Transverse colon (tissue), 4 donors: ENCODE measurements at regions not wholly inside any gene's neighbourhood (a gene's known extent, or its start where the extent isn't known, plus 50 kb on each side); places are given as distances from the start of the nearest gene placed in this dataset.

Source experiments
- DNase-seq: peaks from one replicate; pipeline ENCODE4 v3.0.0-alpha.2; 2019
- H3K27ac ChIP-seq, 4 donors: fragments of 200-600 bp; sonication (generic); 2 replicates each; pipeline ENCODE4 v1.5.1; 2016 to 2018; ENCODE audit warnings: inconsistent platforms in 4 of 4
- H3K27me3 ChIP-seq: fragments of 200-600 bp; sonication (generic); 2 replicates; pipeline ENCODE4 v1.5.1; 2017; ENCODE audit warnings: inconsistent platforms
- H3K36me3 ChIP-seq, 4 donors: fragments of 200-600 bp; sonication (generic); 2 replicates each; pipeline ENCODE4 v1.5.1; 2017 to 2019; ENCODE audit warnings: inconsistent platforms in 4 of 4
- H3K4me1 ChIP-seq, 4 donors: fragments of 200-600 bp; sonication (generic); 2 replicates each; pipeline ENCODE4 v1.5.1; 2017 to 2020; ENCODE audit warnings: inconsistent platforms in 4 of 4
- H3K4me3 ChIP-seq, 4 donors: fragments of 200-600 bp; sonication (generic); 1 replicate in 1 of 4; 2 replicates in 3 of 4; pipeline versions ENCODE4 v1.5.1 to v1.6.1; 2017 to 2019; ENCODE audit warnings: inconsistent platforms in 4 of 4
- H3K9me3 ChIP-seq, 2 donors: fragments of 200-600 bp; sonication (generic); 2 replicates each; pipeline ENCODE4 v1.5.1; 2017 to 2019; ENCODE audit warnings: inconsistent platforms in 2 of 2
- EP300 ChIP-seq: sonication (generic); formaldehyde crosslinking; IDR thresholded peaks from one replicate; pipeline ENCODE4 v1.6.1; 2017; ENCODE audit warnings: antibody characterized with exemption, low read depth
- POLR2A ChIP-seq: fragments of 450-650 bp; IDR thresholded peaks from one replicate; pipeline ENCODE4 v1.6.1; 2016; ENCODE audit warnings: antibody characterized with exemption, mild to moderate bottlenecking, moderate library complexity
- POLR2AphosphoS5 ChIP-seq, 3 donors: sonication (generic); formaldehyde crosslinking; IDR thresholded peaks; one replicate each; pipeline ENCODE4 v1.6.1; 2016; ENCODE audit warnings: antibody characterized with exemption in 3 of 3
- WGBS, 2 donors: methylation state at CpG; one replicate each; pipeline ENCODE4 v1.1.5; 2018; ENCODE audit warnings: low coverage in 1 of 2; 5-methylcytosine and 5-hydroxymethylcytosine counted together
- in situ Hi-C, 4 donors: fragments of 200-750 bp; cut with MboI; loops; one replicate each; pipeline versions ENCODE4 v1.15.0 to v1.15.1; 2017; ENCODE audit warnings: low sequenced_read_pairs in 3 of 4, low pct_ligation_motif_present in 1 of 4, low pct_unique_long_range_greater_than_20kb in 1 of 4
- intact Hi-C: fragments of 100-400 bp; cut with DNase I; formaldehyde crosslinking; loops from one replicate; pipeline ENCODE4 v1.15.1; 2023; ENCODE audit warnings: low total_unique reads
- TF ChIP-seq, protein P1 (sequence below), 5 experiments: fragments of 200-600 bp in 3 of 5; fragments of 450-650 bp in 2 of 5; sonication (generic) in 3 of 5; IDR thresholded peaks; 1 replicate in 2 of 5; 2 replicates in 3 of 5; pipeline ENCODE4 v1.5.1; 2016 to 2017; ENCODE audit warnings: antibody characterized with exemption in 5 of 5, inconsistent platforms in 3 of 5, mild to moderate bottlenecking in 2 of 5, moderate library complexity in 1 of 5

- H3K27ac ChIP-seq = no peak overlapping the region
- TF ChIP-seq POLR2A (no peak), EP300 (no peak), POLR2AphosphoS5 (IDR thresholded peaks at IDR 0.05) (no peak)
- TF ChIP-seq, protein P1, sequence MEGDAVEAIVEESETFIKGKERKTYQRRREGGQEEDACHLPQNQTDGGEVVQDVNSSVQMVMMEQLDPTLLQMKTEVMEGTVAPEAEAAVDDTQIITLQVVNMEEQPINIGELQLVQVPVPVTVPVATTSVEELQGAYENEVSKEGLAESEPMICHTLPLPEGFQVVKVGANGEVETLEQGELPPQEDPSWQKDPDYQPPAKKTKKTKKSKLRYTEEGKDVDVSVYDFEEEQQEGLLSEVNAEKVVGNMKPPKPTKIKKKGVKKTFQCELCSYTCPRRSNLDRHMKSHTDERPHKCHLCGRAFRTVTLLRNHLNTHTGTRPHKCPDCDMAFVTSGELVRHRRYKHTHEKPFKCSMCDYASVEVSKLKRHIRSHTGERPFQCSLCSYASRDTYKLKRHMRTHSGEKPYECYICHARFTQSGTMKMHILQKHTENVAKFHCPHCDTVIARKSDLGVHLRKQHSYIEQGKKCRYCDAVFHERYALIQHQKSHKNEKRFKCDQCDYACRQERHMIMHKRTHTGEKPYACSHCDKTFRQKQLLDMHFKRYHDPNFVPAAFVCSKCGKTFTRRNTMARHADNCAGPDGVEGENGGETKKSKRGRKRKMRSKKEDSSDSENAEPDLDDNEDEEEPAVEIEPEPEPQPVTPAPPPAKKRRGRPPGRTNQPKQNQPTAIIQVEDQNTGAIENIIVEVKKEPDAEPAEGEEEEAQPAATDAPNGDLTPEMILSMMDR (IDR thresholded peaks at IDR 0.05) = no peak
- no peaks in the 10 kb centered on the region for H3K36me3 ChIP-seq
- in situ Hi-C loops (loop anchor here in 1 of 4 donors (25.0 kb wide), 1 partner anchor 502 kb away; no protein-coding TSS in a partner anchor), intact Hi-C loops (no loop called here)
- H3K27me3 ChIP-seq = peaks cover 5% of the 10 kb centered on the region
- H3K9me3 ChIP-seq = no peaks in the 10 kb centered on the region
- H3K4me3 ChIP-seq = no peak overlapping the region
- no peak for DNase-seq
- WGBS, 2 donors = 77 to 84% methylated on average over 4 of the region's 4 CpGs
- H3K4me1 ChIP-seq = no peaks in the 10 kb centered on the region
Observed at GRCh38 chr6:8213995-8214394, 111.6 kb upstream of the EEF1E1 start.

GRCh38 chr6:8212720-8213434 is 110.5 kb upstream of the EEF1E1 start:
- intact Hi-C loops = no loop called here

GRCh38 chr6:8207869-8208191 is 105.5 kb upstream of the EEF1E1 start:
- no peaks in the 10 kb centered on the region for H3K4me1 ChIP-seq
- no peaks in the 10 kb centered on the region for H3K9me3 ChIP-seq
- WGBS, 2 donors = 71 to 96% methylated on average over 1 of the region's 1 CpG
- no peaks in the 10 kb centered on the region for H3K27me3 ChIP-seq
- intact Hi-C loops (no loop called here), in situ Hi-C loops (loop anchor here in 2 of 4 donors (10.0 to 25.0 kb wide), 2 partner anchors 83 to 496 kb away; no protein-coding TSS in a partner anchor)
- H3K36me3 ChIP-seq = no peaks in the 10 kb centered on the region
- H3K4me3 ChIP-seq = no peak overlapping the region
- TF ChIP-seq POLR2A (no peak), EP300 (no peak), POLR2AphosphoS5 (IDR thresholded peaks at IDR 0.05) (no peak)
- TF ChIP-seq, protein P1 (IDR thresholded peaks at IDR 0.05) = no peak
- no peak for DNase-seq
- H3K27ac ChIP-seq = no peak overlapping the region

More at GRCh38 chr6:8212720-8213434, 110.5 kb upstream of the EEF1E1 start:
- Histone ChIP-seq H3K4me3 (no peak overlapping the region), H3K4me1 (no peaks in the 10 kb centered on the region), H3K36me3 (no peaks in the 10 kb centered on the region), H3K27me3 (peaks cover 5% of the 10 kb centered on the region), H3K27ac (no peak overlapping the region), H3K9me3 (no peaks in the 10 kb centered on the region)
- TF ChIP-seq POLR2AphosphoS5 (IDR thresholded peaks at IDR 0.05) (no peak), POLR2A (no peak), EP300 (no peak)
- TF ChIP-seq, protein P1 (IDR thresholded peaks at IDR 0.05) = no peak
- no peak for DNase-seq
- 93 to 96% methylated on average over 2 of the region's 2 CpGs for WGBS, 2 donors
- in situ Hi-C loops = loop anchor here in 1 of 4 donors (25.0 kb wide), 1 partner anchor 501 kb away; no protein-coding TSS in a partner anchor

DNA sequence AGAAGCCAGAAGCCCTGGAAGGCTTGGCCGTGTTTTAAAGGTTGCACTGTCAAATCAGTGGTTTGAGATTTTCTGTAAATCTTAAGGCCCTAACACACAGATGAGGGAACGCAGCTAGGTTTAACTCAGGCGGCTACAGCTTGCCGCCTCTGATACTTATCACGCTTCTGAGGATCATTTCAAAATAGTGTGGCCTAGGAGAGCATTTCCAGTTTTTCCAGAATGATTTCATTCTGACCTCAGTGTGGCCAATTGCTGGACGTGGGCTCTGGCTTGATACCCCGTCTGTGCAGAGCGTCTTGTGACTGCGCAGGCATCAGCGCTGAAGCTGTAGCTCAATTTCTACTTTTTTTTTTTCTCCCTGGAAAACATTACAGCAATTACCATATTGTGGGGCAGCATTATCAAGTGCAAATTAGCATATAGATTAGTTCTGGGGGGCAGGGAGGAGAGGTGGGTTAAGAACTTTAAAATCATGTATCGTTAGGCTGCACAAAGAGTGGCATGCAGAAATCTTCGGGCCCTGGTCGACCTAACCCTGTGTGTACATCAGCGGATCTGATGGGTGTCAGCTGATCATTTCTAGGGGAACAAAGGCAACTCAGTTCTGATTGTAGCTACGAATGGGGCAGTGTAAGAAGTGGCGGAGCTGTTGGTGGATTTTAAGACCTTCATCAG is 105.0 kb upstream of the EEF1E1 start:
- TF ChIP-seq POLR2A (no peak), EP300 (no peak), POLR2AphosphoS5 (IDR thresholded peaks at IDR 0.05) (no peak)
- TF ChIP-seq, protein P1 (IDR thresholded peaks at IDR 0.05) = no peak
- Histone ChIP-seq H3K4me3 (no peak overlapping the region), H3K4me1 (no peaks in the 10 kb centered on the region), H3K36me3 (no peaks in the 10 kb centered on the region), H3K27me3 (no peaks in the 10 kb centered on the region), H3K27ac (no peak overlapping the region), H3K9me3 (no peaks in the 10 kb centered on the region)
- no peak for DNase-seq
- WGBS, 2 donors = 88 to 93% methylated on average over 10 to 16 of the region's 16 CpGs
- intact Hi-C loops (no loop called here), in situ Hi-C loops (loop anchor here in 2 of 4 donors (10.0 to 25.0 kb wide), 2 partner anchors 83 to 495 kb away; no protein-coding TSS in a partner anchor)
